ENCODE measurements at regions not wholly inside any gene's neighbourhood (a gene's known extent, or its start where the extent isn't known, plus 50 kb on each side); places are given as distances from the start of the nearest gene placed in this dataset.

DNA sequence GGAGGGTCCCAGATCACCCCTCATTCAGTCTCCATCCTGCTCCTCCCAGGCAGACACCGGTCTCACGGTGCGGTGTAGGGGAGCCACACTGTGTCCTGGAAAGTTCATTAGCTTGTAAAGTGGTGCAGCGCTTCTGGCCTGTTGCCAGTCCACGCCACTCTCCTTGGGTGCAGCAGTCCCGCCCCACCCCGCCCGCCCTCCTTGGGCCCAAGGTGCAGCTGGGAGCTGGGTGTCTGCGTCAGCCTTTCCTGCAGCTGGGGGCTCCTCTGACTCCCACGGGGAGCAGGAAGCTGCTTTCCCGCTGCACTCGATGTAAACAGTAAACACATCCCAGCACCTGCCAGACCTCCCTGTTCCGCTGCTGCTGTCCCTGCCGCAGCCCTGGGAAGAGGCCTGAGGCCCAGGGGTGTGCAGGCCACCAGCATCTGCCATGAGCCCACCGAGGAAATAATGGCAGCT lies 53.8 kb upstream of the ASB18 start:
- no peak for DNase-seq (ENCODE audit: low spot score)

DNA sequence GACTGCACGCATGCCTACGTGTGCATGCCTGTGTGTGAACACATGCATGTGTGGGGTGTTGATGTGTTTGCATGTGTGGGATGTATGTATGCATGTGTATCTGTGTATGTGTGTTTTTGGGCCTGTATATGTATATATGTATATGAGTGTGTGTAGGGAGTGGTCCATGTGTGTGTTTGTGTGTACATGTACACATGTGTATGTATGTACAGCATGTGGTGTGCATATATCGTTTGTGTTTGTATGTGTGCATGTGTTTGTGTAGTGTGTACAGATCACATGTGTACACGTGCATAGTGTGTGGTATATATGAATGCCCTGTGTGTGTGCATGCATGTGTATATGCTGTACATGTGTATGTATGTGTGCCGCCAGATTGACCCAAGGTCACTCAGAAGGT lies 54.2 kb upstream of the ASB18 start:
- no peak for DNase-seq (ENCODE audit: low spot score)

DNA sequence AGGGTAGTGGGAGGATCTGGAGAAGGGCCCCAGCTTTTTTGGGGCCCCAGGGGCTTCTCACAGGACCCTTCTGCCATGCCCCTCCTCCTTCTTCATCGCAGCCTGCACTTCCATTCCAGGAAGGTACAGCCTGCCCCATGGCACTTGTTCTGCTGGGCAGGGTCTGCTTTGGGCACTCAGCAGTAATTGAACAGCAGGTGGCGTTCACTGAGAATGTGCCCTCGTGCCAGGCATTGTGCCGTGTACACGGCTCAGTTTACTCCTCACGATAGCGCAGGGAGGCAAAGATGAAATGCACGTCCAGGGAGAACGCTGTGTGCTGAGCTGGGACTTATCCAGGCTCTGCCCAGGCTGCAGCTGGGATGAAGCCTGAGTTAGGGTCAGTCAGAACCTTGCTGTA lies 54.8 kb upstream of the ASB18 start:
- no peak for DNase-seq (ENCODE audit: low spot score)

- no peak for DNase-seq (ENCODE audit: low spot score)
These were observed 57.2 kb upstream of the ASB18 start for GRCh38 chr2:236321415-236321814.

DNA sequence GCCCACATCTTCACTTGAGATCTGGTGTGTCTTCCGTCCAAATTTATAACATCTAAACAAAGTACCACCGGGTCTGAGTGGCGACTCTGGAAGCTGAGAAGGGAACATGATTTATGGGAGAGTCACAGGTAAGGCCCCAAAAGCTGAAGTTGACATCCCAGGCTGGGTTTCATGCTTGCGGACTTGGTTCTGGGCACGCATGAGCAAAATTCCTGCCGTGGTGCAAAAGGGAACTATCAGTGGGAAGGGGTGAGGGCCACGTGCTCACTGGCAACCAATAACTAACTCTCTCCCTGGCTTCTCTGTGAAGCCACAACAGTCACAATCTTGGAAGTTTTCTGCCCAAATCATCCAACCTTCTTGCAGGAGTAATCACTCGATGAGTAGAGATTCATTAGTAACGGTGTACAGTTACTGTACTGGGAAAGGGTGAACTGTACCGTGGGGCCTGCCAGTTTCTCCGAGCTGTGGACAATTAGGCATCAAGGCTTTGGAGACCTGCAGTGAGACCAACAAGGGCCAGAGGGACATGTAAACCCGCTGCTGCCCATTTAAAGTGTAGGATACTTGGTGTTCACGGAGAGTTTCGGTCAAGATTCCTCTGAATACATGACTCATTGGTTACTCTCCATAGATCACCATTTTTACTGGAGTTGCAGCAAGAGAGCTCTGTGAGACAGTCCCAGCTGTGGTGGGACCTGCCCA lies 69.4 kb upstream of the ASB18 start:
- no peak for DNase-seq (ENCODE audit: low spot score)

DNA sequence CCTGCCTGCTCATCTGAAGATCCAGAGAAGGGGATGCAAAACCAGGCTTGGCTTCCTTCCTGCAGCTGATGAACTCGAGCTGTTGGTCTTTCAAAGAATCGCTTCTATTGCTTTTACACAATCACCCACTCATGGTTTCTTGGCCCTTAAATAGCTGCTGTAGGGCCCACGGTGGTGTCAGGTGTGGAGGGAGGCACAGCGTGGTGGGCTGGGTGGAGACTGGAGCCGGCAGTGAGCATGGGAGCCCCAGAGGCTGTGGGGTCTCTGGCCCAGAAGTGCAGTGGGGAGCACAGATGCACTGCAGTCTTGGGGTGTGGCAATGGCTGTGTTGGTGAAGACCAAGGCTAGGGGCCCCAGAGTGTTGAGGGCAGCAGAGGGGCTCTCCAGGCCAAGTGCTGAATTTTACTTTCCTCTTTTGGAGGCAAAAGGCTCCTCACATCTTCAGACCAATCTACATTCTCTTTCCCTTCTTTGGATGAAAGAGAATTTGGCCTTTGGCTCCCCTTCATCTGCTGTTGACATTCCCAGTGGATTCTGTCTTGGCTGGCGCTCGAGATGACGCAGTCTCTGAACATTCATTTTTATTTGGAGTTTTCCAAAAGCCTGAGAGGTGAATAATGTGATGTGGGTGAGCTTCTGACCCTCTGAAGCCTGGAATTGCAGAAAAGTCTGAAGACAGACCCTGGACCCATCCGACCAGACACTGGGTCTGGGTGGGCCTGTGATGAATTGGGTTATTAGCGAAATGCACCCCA lies 70.1 kb upstream of the ASB18 start:
- DNase-seq (ENCODE audit: low spot score) = no peak

DNA sequence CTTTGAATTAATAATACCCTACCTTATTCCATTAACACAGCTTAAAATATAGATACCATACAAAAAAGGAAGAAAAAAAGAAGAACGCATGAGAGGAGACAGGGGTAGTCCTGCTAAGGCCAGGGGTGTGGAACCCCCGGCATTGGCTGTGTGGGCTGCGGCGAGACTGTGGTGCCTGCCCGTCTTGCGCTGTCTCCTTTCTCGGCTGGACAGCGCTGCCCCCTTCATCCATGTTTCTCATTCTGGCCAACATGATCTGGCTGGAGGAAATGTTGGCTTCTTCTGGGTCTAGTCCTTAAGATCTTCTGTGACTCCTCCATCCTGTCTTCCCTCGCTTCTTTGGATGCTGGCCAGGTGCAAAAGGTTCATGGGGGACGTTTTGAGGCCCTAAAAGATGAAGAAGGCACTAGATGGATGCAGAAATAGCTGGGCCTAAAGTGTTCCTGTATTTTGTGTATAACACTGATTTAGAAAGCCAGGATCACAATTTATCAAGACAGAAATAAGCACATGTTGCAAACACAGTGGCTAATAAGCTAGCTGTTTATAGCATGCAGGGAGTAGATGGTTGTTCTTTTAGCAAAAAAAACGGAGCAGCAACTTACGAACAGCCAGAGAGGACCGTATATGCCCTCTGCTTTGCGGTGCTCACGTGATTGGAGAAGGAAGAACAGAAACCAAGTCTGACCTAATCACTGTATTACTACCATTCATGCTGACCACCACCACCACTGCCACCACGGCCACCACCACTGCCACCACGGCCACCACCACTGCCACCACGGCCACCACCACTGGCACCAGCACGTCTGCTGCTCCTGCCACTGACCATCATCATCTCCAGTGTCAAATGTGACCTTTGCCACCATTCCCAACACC lies 71.7 kb upstream of the ASB18 start:
- DNase-seq (ENCODE audit: low spot score) = no peak

- no peak for DNase-seq (ENCODE audit: low spot score)
These were observed 72.6 kb upstream of the ASB18 start for GRCh38 chr2:236336575-236337464.

- DNase-seq (ENCODE audit: low spot score) = no peak
These were observed 73.5 kb upstream of the ASB18 start for GRCh38 chr2:236337465-236338325.

GRCh38 chr2:236338495-236339184 lies 74.4 kb upstream of the ASB18 start:
- no peak for DNase-seq (ENCODE audit: low spot score)

GRCh38 chr2:236340251-236340650 lies 76.0 kb upstream of the ASB18 start:
- DNase-seq (ENCODE audit: low spot score) = no peak

- no peak for DNase-seq (ENCODE audit: low spot score)
These were observed 76.9 kb upstream of the ASB18 start for GRCh38 chr2:236341067-236341466.

GRCh38 chr2:236341721-236342120 lies 77.5 kb upstream of the ASB18 start:
- no peak for DNase-seq (ENCODE audit: low spot score)

DNA sequence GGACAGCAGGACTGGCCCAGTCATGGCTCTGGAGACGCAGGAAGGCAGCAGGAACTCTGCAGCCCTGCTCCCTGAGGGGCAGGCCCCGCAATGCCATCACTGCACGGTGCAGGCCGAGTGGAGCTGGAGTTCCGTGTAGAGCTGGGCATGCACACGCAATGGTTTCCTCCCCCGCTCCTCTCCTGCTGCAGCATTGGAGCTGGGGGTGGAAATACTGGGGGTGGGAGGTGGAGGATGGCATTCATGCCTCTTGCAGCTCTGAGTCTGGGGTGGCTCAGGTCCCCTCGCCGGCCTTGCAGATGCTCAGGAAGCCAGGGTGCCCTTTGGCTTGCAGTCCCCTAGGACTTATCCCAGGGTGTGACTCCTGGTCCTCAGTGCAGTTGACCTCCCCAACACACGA lies 78.3 kb upstream of the ASB18 start:
- DNase-seq (ENCODE audit: low spot score) = no peak

DNA sequence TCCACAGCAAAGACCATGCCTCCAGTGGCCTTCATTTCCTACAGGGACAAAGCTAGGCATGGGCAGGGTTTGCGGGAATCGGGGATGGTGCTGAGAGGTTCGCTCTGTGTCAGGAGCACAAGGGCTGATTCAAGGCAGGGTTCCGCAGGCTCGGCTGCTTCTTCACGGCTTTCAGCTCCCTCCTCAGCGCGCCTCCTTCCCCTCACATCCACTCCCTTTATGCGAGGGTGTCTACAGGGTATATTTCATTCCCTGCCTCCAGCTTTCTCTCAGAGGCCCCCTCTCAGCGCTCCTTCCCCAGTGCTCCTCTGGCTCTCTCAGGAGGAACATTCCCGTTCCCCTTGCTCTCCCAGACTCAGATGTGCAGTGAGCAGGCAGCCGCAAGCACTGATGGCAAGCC lies 78.7 kb upstream of the ASB18 start:
- no peak for DNase-seq (ENCODE audit: low spot score)

- peak; percentile 22 for DNase-seq (ENCODE audit: low spot score)
These were observed 79.4 kb upstream of the ASB18 start for GRCh38 chr2:236343400-236344161.

- no peak for DNase-seq (ENCODE audit: low spot score)
These were observed 80.2 kb upstream of the ASB18 start for GRCh38 chr2:236344446-236344845.

- no peak for DNase-seq (ENCODE audit: low spot score)
These were observed 81.0 kb upstream of the ASB18 start for GRCh38 chr2:236345081-236345714.

- DNase-seq (ENCODE audit: low spot score) = no peak
These were observed 82.2 kb upstream of the ASB18 start for GRCh38 chr2:236346366-236346765.

Measured in hematopoietic multipotent progenitor cell treated with erythropoietin and hydrocortisone succinate and interleukin-3 and kit ligand, for 17 days (in vitro differentiated cells).